H1 (cell line): ENCODE measurements at regions not wholly inside any gene's neighbourhood (a gene's known extent, or its start where the extent isn't known, plus 50 kb on each side); places are given as distances from the start of the nearest gene placed in this dataset.

Experiments
- CHD2 ChIP-seq: IDR thresholded peaks from 2 replicates; pipeline ENCODE4 v1.6.1; 2012; ENCODE audit warnings: low read length, improper control_type of control experiment

DNA sequence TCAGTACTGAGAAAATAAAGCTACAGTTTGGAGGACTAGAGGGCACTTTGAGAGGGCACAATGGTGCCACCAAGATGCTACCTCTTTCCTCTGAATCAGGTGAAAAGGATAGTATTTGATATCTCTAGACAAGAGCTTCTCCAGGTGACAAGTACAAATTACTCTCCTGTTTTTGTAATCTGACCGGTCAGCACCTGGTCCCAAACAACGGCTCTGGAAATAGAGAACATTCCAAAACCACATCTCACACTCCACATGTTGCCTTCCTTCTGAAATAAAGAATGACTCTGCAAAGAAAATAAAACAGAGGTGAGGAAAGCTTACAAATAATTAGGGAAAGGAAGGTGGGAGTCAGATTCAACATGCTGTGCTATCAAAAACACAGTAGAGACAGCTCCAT is 51.3 kb upstream of the CITED2 start (continued):
- TF ChIP-seq CHD2 = no peak
